Suprapubic skin (tissue), 4 donors: ENCODE measurements at regions not wholly inside any gene's neighbourhood (a gene's known extent, or its start where the extent isn't known, plus 50 kb on each side); places are given as distances from the start of the nearest gene placed in this dataset.
A peak's percentile ranks its signal among the peaks of the same experiment; 100 is the strongest.
"Not testable (repeated sequence)": the region's sequence is repeated elsewhere in the genome, so short reads cannot be mapped to it uniquely, and the experiment has no call there.

ENCODE experiments used
- DNase-seq, 2 donors: peaks; one replicate each; pipeline ENCODE4 v3.0.0-alpha.2; 2019; ENCODE audit warnings: low spot score in 2 of 2
- H3K27ac ChIP-seq: fragments of 200-600 bp; sonication (generic); one replicate; pipeline ENCODE4 v1.5.1; 2019
- H3K27me3 ChIP-seq: fragments of 200-600 bp; sonication (generic); one replicate; pipeline ENCODE4 v1.5.1; 2019
- H3K36me3 ChIP-seq: fragments of 200-600 bp; sonication (generic); one replicate; pipeline ENCODE4 v1.5.1; 2019
- H3K4me1 ChIP-seq: fragments of 200-600 bp; sonication (generic); one replicate; pipeline ENCODE4 v1.5.1; 2019
- H3K4me3 ChIP-seq: fragments of 200-600 bp; sonication (generic); one replicate; pipeline ENCODE4 v1.5.1; 2019; ENCODE audit warnings: mild to moderate bottlenecking
- H3K9me3 ChIP-seq: fragments of 200-600 bp; sonication (generic); one replicate; pipeline ENCODE4 v1.5.1; 2019
- CTCF ChIP-seq, 2 donors: fragments of 200-600 bp in 1 of 2; fragments of 450-650 bp in 1 of 2; sonication (generic) in 1 of 2; IDR thresholded peaks; one replicate each; pipeline ENCODE4 v1.5.1; 2016 to 2019; ENCODE audit warnings: antibody characterized with exemption in 2 of 2, mild to moderate bottlenecking in 1 of 2, moderate library complexity in 1 of 2
- EP300 ChIP-seq: sonication (generic); formaldehyde crosslinking; IDR thresholded peaks from one replicate; pipeline ENCODE4 v1.6.1; 2017; ENCODE audit warnings: antibody characterized with exemption
- POLR2A ChIP-seq, 2 donors: fragments of 450-650 bp; IDR thresholded peaks; one replicate each; pipeline ENCODE4 v1.6.1; 2017; ENCODE audit warnings: antibody characterized with exemption in 2 of 2, mild to moderate bottlenecking in 2 of 2, moderate library complexity in 2 of 2
- POLR2AphosphoS5 ChIP-seq, 3 donors: sonication (generic); formaldehyde crosslinking; IDR thresholded peaks; one replicate each; pipeline ENCODE4 v1.6.1; 2017; ENCODE audit warnings: antibody characterized with exemption in 3 of 3
- WGBS: methylation state at CpG from one replicate; pipeline ENCODE4 v1.1.5; 2018; 5-methylcytosine and 5-hydroxymethylcytosine counted together

GRCh38 chr6:27140999-27141528 lies 106.4 kb upstream of the PRSS16 start:
- Histone ChIP-seq H3K27me3 (no peaks in the 10 kb centered on the region), H3K27ac (no peak overlapping the region), H3K9me3 (no peaks in the 10 kb centered on the region), H3K36me3 (no peaks in the 10 kb centered on the region), H3K4me1 (peaks cover 30% of the 10 kb centered on the region), H3K4me3 (no peak overlapping the region)
- TF ChIP-seq CTCF (IDR thresholded peaks at IDR 0.05) (no peak), EP300 (no peak), POLR2AphosphoS5 (IDR thresholded peaks at IDR 0.05) (no peak), POLR2A (IDR thresholded peaks at IDR 0.05) (no peak)
- no peak for DNase-seq
- 90% methylated on average over 5 of the region's 5 CpGs for WGBS

- 66% methylated on average over 3 of the region's 3 CpGs for WGBS
- H3K4me1 ChIP-seq: peaks cover 30% of the 10 kb centered on the region
- TF ChIP-seq EP300 (no peak), POLR2A (IDR thresholded peaks at IDR 0.05) (no peak), POLR2AphosphoS5 (IDR thresholded peaks at IDR 0.05) (no peak), CTCF (IDR thresholded peaks at IDR 0.05) (no peak)
Measured at GRCh38 chr6:27141529-27142015, 105.9 kb upstream of the PRSS16 start.

GRCh38 chr6:27143020-27143388 lies 104.5 kb upstream of the PRSS16 start:
- not testable (repeated sequence) for H3K27me3 ChIP-seq, DNase-seq, H3K4me3 ChIP-seq, H3K27ac ChIP-seq, H3K36me3 ChIP-seq, H3K9me3 ChIP-seq
- whole genome bisulfite sequencing: 99% methylated on average over 4 of the region's 4 CpGs
- H3K4me1 ChIP-seq: peaks cover 35% of the 10 kb centered on the region

More at GRCh38 chr6:27141529-27142015, 105.9 kb upstream of the PRSS16 start:
- H3K27ac ChIP-seq: no peak overlapping the region
- H3K36me3 ChIP-seq: no peaks in the 10 kb centered on the region
- H3K4me3 ChIP-seq: no peak overlapping the region
- DNase-seq: no peak
- no peaks in the 10 kb centered on the region for H3K27me3 ChIP-seq
- no peaks in the 10 kb centered on the region for H3K9me3 ChIP-seq

- Histone ChIP-seq H3K9me3 (no peaks in the 10 kb centered on the region), H3K4me1 (peaks cover 35% of the 10 kb centered on the region), H3K36me3 (no peaks in the 10 kb centered on the region), H3K27ac (no peak overlapping the region), H3K27me3 (no peaks in the 10 kb centered on the region), H3K4me3 (no peak overlapping the region)
- TF ChIP-seq POLR2A (IDR thresholded peaks at IDR 0.05): no peak
- WGBS: 76% methylated on average over 2 of the region's 2 CpGs
- DNase-seq: no peak
Measured at GRCh38 chr6:27143474-27144026, 104.0 kb upstream of the PRSS16 start.

- Histone ChIP-seq H3K4me3 (peak overlapping the region; percentile 67), H3K9me3 (no peaks in the 10 kb centered on the region), H3K27ac (no peak overlapping the region), H3K4me1 (peaks cover 25% of the 10 kb centered on the region), H3K27me3 (no peaks in the 10 kb centered on the region), H3K36me3 (no peaks in the 10 kb centered on the region)
- no peak for TF ChIP-seq POLR2AphosphoS5 (IDR thresholded peaks at IDR 0.05)
- no peak for TF ChIP-seq EP300
- TF ChIP-seq POLR2A (IDR thresholded peaks at IDR 0.05): no peak
- TF ChIP-seq CTCF (IDR thresholded peaks at IDR 0.05): no peak
- no peak for DNase-seq
- 31% methylated on average over 6 of the region's 6 CpGs for WGBS
Measured at GRCh38 chr6:27144740-27145079, 102.8 kb upstream of the PRSS16 start.

- peaks cover 22% of the 10 kb centered on the region for H3K4me1 ChIP-seq
- no peaks in the 10 kb centered on the region for H3K27me3 ChIP-seq
- WGBS: under 1% methylated on average over 25 of the region's 25 CpGs
- peak overlapping the region; percentile 67 for H3K4me3 ChIP-seq
- H3K9me3 ChIP-seq: no peaks in the 10 kb centered on the region
- peak; percentile 88 to 90 for DNase-seq
- H3K27ac ChIP-seq: peak overlapping the region; percentile 91
- TF ChIP-seq POLR2AphosphoS5 (IDR thresholded peaks at IDR 0.05) (peak in 2 of 3 donors; percentile 43 to 48), CTCF (IDR thresholded peaks at IDR 0.05) (no peak), POLR2A (IDR thresholded peaks at IDR 0.05) (peak in 1 of 2 donors; percentile 13), EP300 (no peak)
- H3K36me3 ChIP-seq: no peaks in the 10 kb centered on the region
Measured at GRCh38 chr6:27145731-27146455, 101.6 kb upstream of the PRSS16 start.

- not testable (repeated sequence) for DNase-seq, H3K27me3 ChIP-seq, H3K36me3 ChIP-seq, H3K9me3 ChIP-seq
- Histone ChIP-seq H3K4me3 (peak overlapping the region; percentile 67), H3K4me1 (peaks cover 22% of the 10 kb centered on the region), H3K27ac (peak overlapping the region; percentile 91)
- WGBS: 0% methylated on average over 7 of the region's 23 CpGs
Measured at GRCh38 chr6:27146456-27146705, 101.1 kb upstream of the PRSS16 start.
